MCF 10A (cell line): ENCODE measurements at regions not wholly inside any gene's neighbourhood (a gene's known extent, or its start where the extent isn't known, plus 50 kb on each side); places are given as distances from the start of the nearest gene placed in this dataset.
"Not testable (repeated sequence)": the region's sequence is repeated elsewhere in the genome, so short reads cannot be mapped to it uniquely, and the experiment has no call there.

Experiments used
- BruUV-seq: library from RNA; stranded (reverse); fragments of 400-500 nt; replicated peaks from 2 replicates; lab custom pipeline; 2021; lab: Mats Ljungman, UMichigan
- CTCF ChIA-PET: fragments of 300-600 bp; sonication (Branson Sonifier 250); formaldehyde crosslinking; extraction: SDS; loops from one replicate; lab custom pipeline; 2021; ENCODE audit warnings: antibody characterized with exemption, inconsistent platforms; lab: Yijun Ruan, JAX
- POLR2A ChIA-PET: fragments of 300-600, 350-650 bp; sonication (Branson Sonifier 250); formaldehyde crosslinking; extraction: SDS; loops from one replicate; lab custom pipeline; 2020; ENCODE audit warnings: antibody characterized with exemption, inconsistent platforms; lab: Yijun Ruan, JAX
- DNase-seq: peaks from one replicate; pipeline ENCODE4 v3.0.0-alpha.2; 2018; ENCODE audit not compliant: unreplicated experiment
- H3K27ac Mint-ChIP-seq: one replicate; pipeline ENCODE4 v1.8.0; 2022; ENCODE audit warnings: mild to moderate bottlenecking, low read depth, mixed read lengths; ENCODE audit not compliant: unreplicated experiment
- H3K27me3 Mint-ChIP-seq: one replicate; pipeline ENCODE4 v1.8.0; 2022; ENCODE audit warnings: mixed read lengths; ENCODE audit not compliant: insufficient read depth, unreplicated experiment
- H3K36me3 Mint-ChIP-seq: one replicate; pipeline ENCODE4 v1.8.0; 2022; ENCODE audit warnings: mild to moderate bottlenecking, moderate library complexity, mixed read lengths; ENCODE audit not compliant: insufficient read depth, unreplicated experiment
- H3K4me1 Mint-ChIP-seq: one replicate; pipeline ENCODE4 v1.8.0; 2022; ENCODE audit warnings: mixed read lengths; ENCODE audit not compliant: insufficient read depth, unreplicated experiment
- H3K4me3 Mint-ChIP-seq: one replicate; pipeline ENCODE4 v1.8.0; 2022; ENCODE audit warnings: mild to moderate bottlenecking, moderate library complexity, mixed read lengths; ENCODE audit not compliant: unreplicated experiment
- H3K9me3 Mint-ChIP-seq: one replicate; pipeline ENCODE4 v1.8.0; 2022; ENCODE audit warnings: mixed read lengths; ENCODE audit not compliant: unreplicated experiment
- intact Hi-C: fragments of 100-400 bp; cut with micrococcal nuclease; formaldehyde crosslinking; loops from 2 replicates; pipeline ENCODE4 v1.14.1; 2022
- TF ChIP-seq, protein P1 (sequence below): fragments of 200-600 bp; IDR thresholded peaks from one replicate; pipeline ENCODE4 v1.8.0; 2022; ENCODE audit warnings: antibody characterized with exemption, mild to moderate bottlenecking; ENCODE audit not compliant: unreplicated experiment

DNA sequence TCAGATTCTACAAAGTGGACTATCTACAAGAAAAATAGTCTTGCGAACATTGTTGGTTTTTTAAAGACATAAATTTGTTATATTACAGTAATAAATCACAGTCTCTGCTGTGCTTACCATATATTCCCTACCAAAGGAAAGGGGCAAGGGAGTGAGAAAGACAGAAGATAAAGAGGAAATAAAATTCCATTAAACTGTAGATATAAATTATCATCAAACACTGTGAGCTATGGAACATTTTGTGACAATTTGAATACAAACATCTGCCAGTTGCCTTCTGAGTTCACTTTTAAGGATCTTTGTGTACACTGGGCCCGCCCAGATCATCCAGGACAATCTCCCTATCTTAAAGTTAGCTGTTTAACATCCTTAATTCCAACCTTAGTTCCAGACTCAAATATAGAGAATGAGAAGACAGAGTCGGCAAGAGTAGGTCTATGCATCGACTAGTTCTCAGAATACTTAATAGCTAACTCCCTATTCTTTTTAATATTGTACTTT, 122.8 kb downstream of the NUFIP1 start:
- CTCF ChIA-PET = interaction anchor here (1.2 kb wide), 1 partner anchor 13 kb away, joined by 4 read pairs; no protein-coding TSS in a partner anchor
- H3K4me3 Mint-ChIP-seq = no peak overlapping the region
- H3K4me1 Mint-ChIP-seq = peaks cover 19% of the 10 kb centered on the region
- POLR2A ChIA-PET = interaction anchor here (1.2 kb wide), 1 partner anchor 52 kb away, joined by 4 read pairs; no protein-coding TSS in a partner anchor
- peaks cover 6% of the 10 kb centered on the region for H3K36me3 Mint-ChIP-seq
- DNase-seq = no peak
- intact Hi-C loops = no loop called here
- H3K27me3 Mint-ChIP-seq = no peaks in the 10 kb centered on the region
- no peak overlapping the region for H3K27ac Mint-ChIP-seq
- BruUV-seq = no TSS peak
- TF ChIP-seq, protein P1, sequence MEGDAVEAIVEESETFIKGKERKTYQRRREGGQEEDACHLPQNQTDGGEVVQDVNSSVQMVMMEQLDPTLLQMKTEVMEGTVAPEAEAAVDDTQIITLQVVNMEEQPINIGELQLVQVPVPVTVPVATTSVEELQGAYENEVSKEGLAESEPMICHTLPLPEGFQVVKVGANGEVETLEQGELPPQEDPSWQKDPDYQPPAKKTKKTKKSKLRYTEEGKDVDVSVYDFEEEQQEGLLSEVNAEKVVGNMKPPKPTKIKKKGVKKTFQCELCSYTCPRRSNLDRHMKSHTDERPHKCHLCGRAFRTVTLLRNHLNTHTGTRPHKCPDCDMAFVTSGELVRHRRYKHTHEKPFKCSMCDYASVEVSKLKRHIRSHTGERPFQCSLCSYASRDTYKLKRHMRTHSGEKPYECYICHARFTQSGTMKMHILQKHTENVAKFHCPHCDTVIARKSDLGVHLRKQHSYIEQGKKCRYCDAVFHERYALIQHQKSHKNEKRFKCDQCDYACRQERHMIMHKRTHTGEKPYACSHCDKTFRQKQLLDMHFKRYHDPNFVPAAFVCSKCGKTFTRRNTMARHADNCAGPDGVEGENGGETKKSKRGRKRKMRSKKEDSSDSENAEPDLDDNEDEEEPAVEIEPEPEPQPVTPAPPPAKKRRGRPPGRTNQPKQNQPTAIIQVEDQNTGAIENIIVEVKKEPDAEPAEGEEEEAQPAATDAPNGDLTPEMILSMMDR = no peak
- peaks cover 8% of the 10 kb centered on the region for H3K9me3 Mint-ChIP-seq

DNA sequence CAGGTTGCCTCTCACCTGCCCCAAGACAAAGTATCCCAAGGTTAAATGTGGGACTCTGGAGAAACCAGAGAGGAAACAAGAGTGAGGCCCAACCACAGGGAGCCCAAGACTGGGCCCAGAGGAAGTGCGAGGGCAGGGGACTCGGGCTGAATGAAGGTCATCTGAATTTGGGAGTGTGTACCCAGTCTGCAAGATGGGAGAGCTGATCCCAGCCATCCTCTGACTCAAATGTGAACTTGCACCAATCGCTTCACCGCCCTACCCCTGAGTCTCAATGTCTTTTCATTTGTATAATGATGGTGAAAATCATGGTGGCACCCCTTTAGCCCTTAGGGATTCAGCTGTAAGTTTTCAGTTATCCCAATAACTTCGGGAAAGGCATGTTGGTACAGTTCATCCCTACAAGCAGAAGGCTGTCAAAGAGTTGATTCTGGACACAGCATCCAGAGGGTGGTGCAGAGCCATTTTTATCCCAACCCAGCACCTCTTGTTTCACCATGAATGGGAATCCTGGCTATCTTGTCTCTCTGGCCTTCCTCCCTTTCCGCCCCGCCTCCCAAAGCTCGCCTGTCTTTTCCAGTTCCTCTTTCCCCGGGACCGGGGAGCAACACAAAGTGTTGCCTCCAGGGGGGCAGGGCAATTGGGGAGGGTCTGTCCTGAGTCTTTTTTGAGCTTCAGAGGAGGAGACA, 123.4 kb downstream of the NUFIP1 start:
- peaks cover 14% of the 10 kb centered on the region for H3K4me1 Mint-ChIP-seq
- peaks cover 6% of the 10 kb centered on the region for H3K36me3 Mint-ChIP-seq
- no peaks in the 10 kb centered on the region for H3K27me3 Mint-ChIP-seq
- CTCF ChIA-PET = interaction anchor here (1.2 kb wide), 1 partner anchor 14 kb away, joined by 4 read pairs; no protein-coding TSS in a partner anchor
- no TSS peak for BruUV-seq
- TF ChIP-seq, protein P1 = no peak
- H3K27ac Mint-ChIP-seq = no peak overlapping the region
- peaks cover 8% of the 10 kb centered on the region for H3K9me3 Mint-ChIP-seq
- no peak for DNase-seq
- intact Hi-C loops = no loop called here
- POLR2A ChIA-PET = interaction anchor here (1.2 kb wide), 1 partner anchor 53 kb away, joined by 4 read pairs; no protein-coding TSS in a partner anchor
- H3K4me3 Mint-ChIP-seq = no peak overlapping the region

- BruUV-seq, DNase-seq, H3K9me3 Mint-ChIP-seq, CTCF ChIA-PET, intact Hi-C loops, H3K4me1 Mint-ChIP-seq, H3K4me3 Mint-ChIP-seq, H3K36me3 Mint-ChIP-seq, H3K27me3 Mint-ChIP-seq, H3K27ac Mint-ChIP-seq: not testable (repeated sequence)
- POLR2A ChIA-PET = interaction anchor here (0.6 kb wide), 1 partner anchor 525 kb away, joined by 3 read pairs; no protein-coding TSS in a partner anchor
These were observed 125.6 kb downstream of the NUFIP1 start for GRCh38 chr13:44863641-44864040.

DNA sequence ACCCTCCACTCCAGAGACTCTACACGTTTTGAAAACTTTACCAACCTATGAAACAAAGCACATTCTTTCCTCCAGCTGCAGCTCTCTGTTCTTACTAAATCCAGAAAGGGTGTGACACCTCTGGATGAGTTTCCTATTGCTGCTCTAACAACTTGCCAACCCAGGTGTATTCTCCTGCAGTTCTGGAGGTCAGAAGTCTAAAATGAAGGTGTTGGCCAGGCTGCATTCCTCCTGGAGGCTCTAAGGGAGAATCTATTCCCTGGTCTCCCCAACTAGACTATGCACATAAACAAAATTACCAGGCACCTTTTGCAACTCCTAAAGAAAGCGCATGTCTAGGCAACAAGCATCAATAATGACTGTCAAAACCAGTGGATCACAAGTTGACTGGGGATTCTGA, 128.8 kb downstream of the NUFIP1 start:
- H3K27me3 Mint-ChIP-seq = no peaks in the 10 kb centered on the region
- H3K36me3 Mint-ChIP-seq = peaks cover 6% of the 10 kb centered on the region
- ChIA-PET POLR2A (interaction anchor here (0.5 to 0.7 kb wide), 2 partner anchors 338 to 1741 kb away, joined by 3 to 4 read pairs; no protein-coding TSS in a partner anchor), CTCF (no interaction called here)
- H3K4me1 Mint-ChIP-seq = peaks cover 8% of the 10 kb centered on the region
- no TSS peak for BruUV-seq
- no peaks in the 10 kb centered on the region for H3K9me3 Mint-ChIP-seq
- H3K4me3 Mint-ChIP-seq = no peak overlapping the region
- no peak for DNase-seq
- no peak overlapping the region for H3K27ac Mint-ChIP-seq
- TF ChIP-seq, protein P1 = no peak
- intact Hi-C loops = no loop called here
